B cell (primary cell): ENCODE measurements at regions not wholly inside any gene's neighbourhood (a gene's known extent, or its start where the extent isn't known, plus 50 kb on each side); places are given as distances from the start of the nearest gene placed in this dataset.

Experiments used
- EZH2 ChIP-seq: IDR thresholded peaks from 2 replicates; pipeline ENCODE4 v1.6.1; 2012; ENCODE audit warnings: borderline replicate concordance, low read depth, mild to moderate bottlenecking, moderate library complexity, low read length; ENCODE audit not compliant: insufficient read depth, poor library complexity, severe bottlenecking
- TF ChIP-seq, protein P1 (sequence below): fragments of 200-600 bp; IDR thresholded peaks from one replicate; pipeline ENCODE4 v1.8.0; 2022; ENCODE audit warnings: antibody characterized with exemption, mild to moderate bottlenecking

DNA sequence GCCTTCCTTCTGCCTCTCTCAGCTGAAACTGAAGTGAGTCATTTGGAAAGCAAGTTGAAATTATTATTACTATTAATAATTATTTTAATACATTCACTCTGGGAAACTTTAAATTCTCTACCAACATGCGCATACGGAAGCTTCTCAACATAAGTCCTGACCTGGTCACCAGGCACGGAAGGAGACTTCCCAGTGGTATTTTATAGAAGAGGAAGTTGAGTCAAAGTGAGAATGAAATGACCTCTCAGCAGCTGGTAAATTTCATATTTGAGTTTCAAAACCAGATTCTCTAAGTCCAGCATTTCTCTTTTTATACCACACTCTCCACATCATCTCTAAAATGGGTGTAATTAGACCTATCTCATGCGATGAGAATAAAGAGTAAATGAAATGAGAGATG is 747.4 kb downstream of the VRK1 start:
- TF ChIP-seq, protein P1, sequence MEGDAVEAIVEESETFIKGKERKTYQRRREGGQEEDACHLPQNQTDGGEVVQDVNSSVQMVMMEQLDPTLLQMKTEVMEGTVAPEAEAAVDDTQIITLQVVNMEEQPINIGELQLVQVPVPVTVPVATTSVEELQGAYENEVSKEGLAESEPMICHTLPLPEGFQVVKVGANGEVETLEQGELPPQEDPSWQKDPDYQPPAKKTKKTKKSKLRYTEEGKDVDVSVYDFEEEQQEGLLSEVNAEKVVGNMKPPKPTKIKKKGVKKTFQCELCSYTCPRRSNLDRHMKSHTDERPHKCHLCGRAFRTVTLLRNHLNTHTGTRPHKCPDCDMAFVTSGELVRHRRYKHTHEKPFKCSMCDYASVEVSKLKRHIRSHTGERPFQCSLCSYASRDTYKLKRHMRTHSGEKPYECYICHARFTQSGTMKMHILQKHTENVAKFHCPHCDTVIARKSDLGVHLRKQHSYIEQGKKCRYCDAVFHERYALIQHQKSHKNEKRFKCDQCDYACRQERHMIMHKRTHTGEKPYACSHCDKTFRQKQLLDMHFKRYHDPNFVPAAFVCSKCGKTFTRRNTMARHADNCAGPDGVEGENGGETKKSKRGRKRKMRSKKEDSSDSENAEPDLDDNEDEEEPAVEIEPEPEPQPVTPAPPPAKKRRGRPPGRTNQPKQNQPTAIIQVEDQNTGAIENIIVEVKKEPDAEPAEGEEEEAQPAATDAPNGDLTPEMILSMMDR = no peak
- no peak for TF ChIP-seq EZH2
